HAP-1 (cell line): ENCODE measurements at regions not wholly inside any gene's neighbourhood (a gene's known extent, or its start where the extent isn't known, plus 50 kb on each side); places are given as distances from the start of the nearest gene placed in this dataset.

ENCODE experiments used
- DNase-seq, 2 experiments: peaks; one replicate each; pipeline ENCODE4 v3.0.0-alpha.2; 2016 to 2020; ENCODE audit warnings: low spot score in 2 of 2
- H3K27me3 ChIP-seq: fragments of 250-450 bp; sonication (Bioruptor Pico); 2 replicates; pipeline ENCODE4 v1.5.1; 2020; ENCODE audit warnings: low read depth, mild to moderate bottlenecking, moderate library complexity
- H3K36me3 ChIP-seq: fragments of 250-450 bp; sonication (Bioruptor Pico); replicated peaks from 2 replicates; pipeline ENCODE4 v1.5.1; 2020; ENCODE audit warnings: mild to moderate bottlenecking
- H3K4me1 ChIP-seq: fragments of 250-450 bp; sonication (Bioruptor Pico); 2 replicates; pipeline ENCODE4 v1.5.1; 2020; ENCODE audit warnings: mild to moderate bottlenecking
- H3K4me3 ChIP-seq: fragments of 250-450 bp; sonication (Bioruptor Pico); 2 replicates; pipeline ENCODE4 v1.5.1; 2020; ENCODE audit warnings: mild to moderate bottlenecking, moderate library complexity
- H3K9me3 ChIP-seq: fragments of 250-450 bp; sonication (Bioruptor Pico); 2 replicates; pipeline ENCODE4 v1.5.1; 2020; ENCODE audit warnings: mild to moderate bottlenecking, moderate library complexity
- in situ Hi-C: fragments of 300-500 bp; cut with MboI; formaldehyde crosslinking; loops from 3 replicates; pipeline ENCODE4 v1.14.3; 2020; ENCODE audit warnings: low sequenced_read_pairs, inconsistent platforms, mixed read lengths

DNA sequence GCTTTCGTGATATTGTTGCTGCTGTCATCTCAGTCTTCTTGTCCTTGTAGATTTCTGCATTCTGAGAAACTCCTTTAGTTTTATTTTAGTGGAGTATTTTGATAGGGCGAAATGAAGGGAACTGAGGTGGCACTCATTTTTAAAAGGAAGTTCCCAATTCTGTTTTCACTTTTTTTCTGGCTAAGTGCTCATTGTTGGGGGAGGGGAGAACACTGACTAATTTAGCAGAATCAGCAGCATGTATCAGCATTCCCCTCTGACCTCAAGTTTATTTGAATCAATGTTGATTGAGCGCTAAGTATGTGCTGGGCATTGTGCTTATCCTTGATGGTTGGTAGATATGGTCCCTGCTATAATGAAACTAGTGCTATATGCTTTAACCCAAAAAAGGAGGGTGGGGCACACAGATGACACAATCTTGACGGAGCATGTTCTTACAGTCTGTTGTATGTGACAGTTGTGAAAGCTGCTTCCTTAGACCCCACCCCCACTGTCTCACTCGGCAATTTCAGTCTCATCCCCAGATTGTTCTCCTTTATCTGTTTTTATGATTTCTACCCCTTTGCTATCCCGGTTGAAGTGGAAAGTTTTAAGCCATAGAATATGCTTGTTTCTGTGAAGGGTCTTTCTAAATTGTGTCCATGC lies 262.4 kb downstream of the SOX4 start:
- in situ Hi-C loops: no loop called here
- no peaks in the 10 kb centered on the region for H3K9me3 ChIP-seq
- DNase-seq: no peak
- H3K27me3 ChIP-seq: no peaks in the 10 kb centered on the region
- H3K4me1 ChIP-seq: no peaks in the 10 kb centered on the region; the same call in 1 of the 2 replicates
- no peaks in the 10 kb centered on the region for H3K36me3 ChIP-seq
- no peak overlapping the region for H3K4me3 ChIP-seq

DNA sequence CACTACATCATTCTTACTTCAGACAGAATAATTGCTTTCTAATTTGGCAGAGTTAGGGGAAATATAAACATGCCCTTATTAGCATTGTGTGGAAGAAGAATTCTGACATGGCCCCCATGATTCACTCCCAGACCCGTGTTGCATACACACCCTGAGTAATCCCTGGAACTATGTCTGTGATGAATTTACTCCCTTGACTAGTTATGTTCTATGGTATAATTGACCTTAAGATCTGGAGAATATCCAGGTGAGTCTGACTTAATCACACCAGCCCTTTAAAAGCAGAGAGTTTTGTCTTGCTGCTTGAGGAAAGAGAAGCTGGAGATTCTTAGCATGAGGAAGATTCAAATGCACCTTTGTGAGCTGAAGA lies 262.9 kb downstream of the SOX4 start:
- no peaks in the 10 kb centered on the region; the same call in 1 of the 2 replicates for H3K4me1 ChIP-seq
- H3K27me3 ChIP-seq: no peaks in the 10 kb centered on the region
- in situ Hi-C loops: no loop called here
- no peak for DNase-seq
- H3K9me3 ChIP-seq: no peaks in the 10 kb centered on the region
- H3K4me3 ChIP-seq: no peak overlapping the region
- H3K36me3 ChIP-seq: no peaks in the 10 kb centered on the region

DNA sequence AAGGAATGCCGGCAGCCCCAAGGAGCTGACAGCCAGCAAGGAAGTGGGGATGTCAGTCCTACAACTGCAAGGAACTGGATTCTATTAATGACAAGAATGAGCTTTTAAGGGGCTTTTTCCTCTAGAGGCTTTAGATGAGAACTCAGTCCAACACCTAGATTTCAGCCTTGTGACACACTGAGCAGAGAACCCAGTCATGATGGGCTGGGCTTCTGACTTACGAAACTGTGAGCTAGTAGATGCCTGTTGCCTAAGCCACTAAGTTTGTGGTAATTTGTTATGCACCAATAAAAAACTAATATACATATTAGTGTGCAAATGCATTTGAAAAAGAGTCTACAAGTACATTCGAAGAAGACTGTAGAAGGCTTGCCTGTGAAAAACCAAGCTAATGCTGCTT lies 263.3 kb downstream of the SOX4 start:
- no peaks in the 10 kb centered on the region for H3K27me3 ChIP-seq
- DNase-seq: no peak
- in situ Hi-C loops: no loop called here
- no peaks in the 10 kb centered on the region; the same call in 1 of the 2 replicates for H3K4me1 ChIP-seq
- no peaks in the 10 kb centered on the region for H3K9me3 ChIP-seq
- no peak overlapping the region for H3K4me3 ChIP-seq
- no peaks in the 10 kb centered on the region for H3K36me3 ChIP-seq

DNA sequence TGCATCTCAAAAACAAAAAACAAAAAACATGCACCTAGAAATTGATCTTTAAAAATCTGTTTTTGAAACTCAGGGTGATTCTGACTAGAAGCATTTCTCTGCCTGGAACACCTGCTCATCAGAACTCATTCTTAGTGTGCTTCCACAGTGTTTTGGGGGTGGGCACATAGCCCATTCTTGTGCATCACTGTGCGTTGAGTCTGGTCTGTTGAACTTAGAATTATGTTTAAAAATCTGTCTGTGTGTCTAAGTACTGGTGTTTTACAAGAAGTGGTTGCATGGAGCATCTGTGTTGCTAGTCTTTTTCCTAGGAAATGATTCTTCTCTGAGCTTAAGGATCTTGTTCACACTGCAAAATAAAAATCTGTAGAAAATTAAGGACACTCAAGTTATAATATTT lies 264.5 kb downstream of the SOX4 start:
- in situ Hi-C loops: no loop called here
- Histone ChIP-seq H3K4me1 (no peaks in the 10 kb centered on the region; the same call in 1 of the 2 replicates), H3K9me3 (no peaks in the 10 kb centered on the region), H3K36me3 (no peaks in the 10 kb centered on the region), H3K4me3 (no peak overlapping the region), H3K27me3 (no peaks in the 10 kb centered on the region)
- DNase-seq: no peak

DNA sequence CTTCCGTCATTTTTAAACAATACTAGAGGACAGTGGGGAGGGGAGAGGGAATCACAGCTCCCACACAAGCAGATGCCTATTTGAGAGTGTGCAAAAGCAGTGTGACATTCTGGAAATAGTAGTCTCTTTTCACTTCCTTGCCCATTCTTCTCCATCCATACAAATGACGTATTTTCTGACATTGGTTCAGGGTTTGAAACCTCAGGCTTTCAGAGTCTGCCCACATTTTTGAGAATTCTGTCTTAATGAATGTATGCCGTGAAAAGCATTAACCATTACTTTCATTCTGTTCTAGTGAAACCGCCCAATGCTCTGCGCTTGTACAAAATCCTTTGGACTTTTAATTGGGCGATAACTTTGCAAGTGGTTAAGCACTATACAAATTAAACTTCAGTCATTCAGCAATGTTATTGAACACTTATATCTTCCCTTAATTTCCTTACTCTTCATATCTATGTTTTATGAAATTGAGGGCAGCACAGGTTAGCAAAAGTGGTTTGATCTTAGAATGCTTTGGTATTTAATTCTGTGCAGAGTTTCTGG lies 265.7 kb downstream of the SOX4 start:
- Histone ChIP-seq H3K36me3 (no peaks in the 10 kb centered on the region), H3K9me3 (no peaks in the 10 kb centered on the region), H3K27me3 (no peaks in the 10 kb centered on the region), H3K4me1 (no peaks in the 10 kb centered on the region; the same call in 1 of the 2 replicates), H3K4me3 (no peak overlapping the region)
- in situ Hi-C loops: no loop called here
- no peak for DNase-seq

DNA sequence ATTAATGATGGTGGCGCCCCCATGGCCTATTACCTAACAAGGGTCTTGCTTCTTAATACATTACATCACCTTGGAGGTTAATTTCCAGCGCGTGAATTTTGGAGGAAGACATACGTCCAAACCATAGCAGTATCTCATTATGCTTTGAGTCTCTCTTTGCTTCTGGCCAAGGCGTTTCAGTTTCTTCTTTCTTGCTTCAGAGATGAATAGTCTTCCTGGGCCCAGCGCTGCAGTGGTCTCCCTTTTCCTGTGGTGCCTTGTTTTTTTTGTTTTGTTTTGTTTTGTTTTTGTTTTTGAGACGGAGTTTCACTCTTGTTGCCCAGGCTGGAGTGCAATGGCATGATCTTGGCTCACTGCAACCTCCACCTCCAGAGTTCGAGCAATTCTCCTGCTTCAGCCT lies 268.4 kb downstream of the SOX4 start:
- no peaks in the 10 kb centered on the region for H3K9me3 ChIP-seq
- DNase-seq: no peak
- in situ Hi-C loops: no loop called here
- H3K4me1 ChIP-seq: no peaks in the 10 kb centered on the region
- H3K4me3 ChIP-seq: no peak overlapping the region
- no peaks in the 10 kb centered on the region for H3K27me3 ChIP-seq
- no peaks in the 10 kb centered on the region for H3K36me3 ChIP-seq

DNA sequence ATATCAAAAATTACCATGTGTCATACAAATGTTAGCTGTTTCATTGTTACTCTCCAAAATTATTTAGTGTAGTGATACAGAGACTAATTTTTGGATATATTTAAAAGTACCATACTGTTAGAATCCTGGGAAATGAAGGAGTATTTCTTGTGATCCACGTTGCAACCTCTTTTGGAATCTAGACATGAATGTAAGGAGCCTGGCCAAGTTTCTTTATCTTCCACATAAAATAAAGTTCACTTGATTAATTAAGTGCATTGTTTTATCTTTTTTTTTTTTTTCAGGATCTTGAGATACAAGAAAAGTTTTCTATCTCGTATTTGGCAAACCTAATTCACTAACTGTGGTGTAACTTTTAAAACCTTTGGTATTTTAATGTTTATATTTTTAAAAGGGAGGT lies 270.7 kb downstream of the SOX4 start:
- Histone ChIP-seq H3K27me3 (no peaks in the 10 kb centered on the region), H3K4me1 (no peaks in the 10 kb centered on the region; the same call in 1 of the 2 replicates), H3K9me3 (no peaks in the 10 kb centered on the region), H3K4me3 (no peak overlapping the region), H3K36me3 (no peaks in the 10 kb centered on the region)
- in situ Hi-C loops: no loop called here
- no peak for DNase-seq

DNA sequence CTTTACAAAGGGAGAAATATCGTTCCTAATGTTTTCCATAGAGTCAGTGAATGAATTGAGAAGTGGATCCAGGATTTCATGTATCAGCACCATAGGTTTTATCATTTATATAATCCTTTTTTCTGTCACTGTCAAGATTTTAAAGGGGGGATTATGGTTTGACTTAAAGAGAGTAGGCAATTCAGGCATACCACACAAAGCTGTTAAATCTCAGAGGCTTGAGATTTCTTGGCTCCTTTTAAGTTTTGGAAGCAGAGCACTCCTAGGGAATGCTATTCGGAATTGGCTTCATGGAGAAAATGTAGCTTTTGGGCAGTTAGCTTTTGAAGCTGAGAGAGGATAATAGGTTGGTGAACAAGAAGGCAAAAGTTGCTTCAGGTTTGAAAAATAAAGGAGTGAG lies 274.7 kb downstream of the SOX4 start:
- in situ Hi-C loops: no loop called here
- Histone ChIP-seq H3K36me3 (no peaks in the 10 kb centered on the region), H3K9me3 (no peaks in the 10 kb centered on the region), H3K4me3 (no peak overlapping the region), H3K27me3 (no peaks in the 10 kb centered on the region), H3K4me1 (no peaks in the 10 kb centered on the region; the same call in 1 of the 2 replicates)
- DNase-seq: no peak

DNA sequence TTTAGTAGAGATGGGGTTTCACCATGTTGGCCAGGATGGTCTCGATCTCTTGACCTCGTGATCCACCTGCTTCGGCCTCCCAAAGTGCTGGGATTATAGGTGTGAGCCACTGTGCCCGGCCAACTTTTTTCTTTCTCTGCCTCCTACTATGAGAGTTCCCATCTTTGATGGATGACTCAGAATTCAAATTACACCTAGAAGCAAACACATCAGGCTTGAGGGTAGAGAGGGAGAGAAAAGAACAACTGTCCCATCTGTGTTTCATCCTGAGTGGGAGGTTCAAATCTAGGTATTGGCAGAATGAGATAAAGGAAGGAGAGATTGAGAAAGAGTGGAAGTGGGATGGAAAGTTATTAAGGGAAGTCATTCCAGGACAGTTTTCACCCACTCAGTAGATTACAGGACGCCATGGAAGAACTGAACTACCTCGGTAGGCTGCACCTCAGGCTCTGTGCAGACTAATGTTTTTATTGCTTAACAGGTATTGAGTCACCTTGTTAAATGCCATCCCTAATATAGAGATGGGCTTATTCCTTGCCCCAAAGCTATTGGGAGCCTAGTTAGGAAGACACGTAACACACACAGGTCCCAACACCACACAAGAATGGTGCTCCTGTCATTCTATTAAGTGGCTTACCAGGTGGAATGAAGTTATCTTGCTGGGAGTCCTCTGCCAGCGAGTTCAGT lies 275.7 kb downstream of the SOX4 start:
- no peak overlapping the region for H3K4me3 ChIP-seq
- DNase-seq: no peak
- no peaks in the 10 kb centered on the region for H3K27me3 ChIP-seq
- H3K4me1 ChIP-seq: no peaks in the 10 kb centered on the region; the same call in 1 of the 2 replicates
- in situ Hi-C loops: no loop called here
- no peaks in the 10 kb centered on the region for H3K36me3 ChIP-seq
- no peaks in the 10 kb centered on the region for H3K9me3 ChIP-seq

DNA sequence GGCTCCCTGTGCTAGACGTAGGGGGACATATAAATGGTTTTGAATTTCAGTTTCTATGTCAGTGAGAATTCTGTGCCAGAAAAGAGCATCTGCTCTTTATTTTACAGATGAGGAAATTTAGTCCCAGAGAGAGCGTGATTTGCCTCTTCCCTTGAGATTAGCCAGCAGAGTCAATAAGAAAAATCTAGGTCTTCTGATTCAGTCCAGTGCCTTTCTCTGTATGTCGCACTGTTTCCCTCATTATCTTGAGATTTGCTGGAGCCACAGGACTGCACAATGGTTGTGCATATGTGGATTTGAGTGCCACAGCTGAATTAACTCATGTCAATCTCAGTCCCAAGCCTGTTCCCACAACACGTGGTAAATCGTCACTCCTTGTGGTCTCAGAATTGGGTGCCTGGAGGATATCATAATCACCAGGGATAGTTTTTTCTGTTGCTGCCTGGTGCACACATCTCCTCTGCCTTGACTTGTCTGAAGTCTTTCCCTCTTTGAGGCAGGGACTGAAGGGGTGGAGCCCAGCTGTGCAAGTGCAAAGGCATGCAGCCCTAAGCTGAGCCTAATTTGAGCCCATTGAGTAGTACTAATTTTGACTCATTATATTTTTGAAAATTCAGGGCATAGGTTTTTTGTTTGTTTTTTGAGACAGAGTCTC lies 276.7 kb downstream of the SOX4 start:
- no peaks in the 10 kb centered on the region for H3K9me3 ChIP-seq
- in situ Hi-C loops: no loop called here
- H3K4me1 ChIP-seq: no peaks in the 10 kb centered on the region; the same call in 1 of the 2 replicates
- no peak overlapping the region for H3K4me3 ChIP-seq
- no peak for DNase-seq
- H3K36me3 ChIP-seq: no peaks in the 10 kb centered on the region
- no peaks in the 10 kb centered on the region for H3K27me3 ChIP-seq

DNA sequence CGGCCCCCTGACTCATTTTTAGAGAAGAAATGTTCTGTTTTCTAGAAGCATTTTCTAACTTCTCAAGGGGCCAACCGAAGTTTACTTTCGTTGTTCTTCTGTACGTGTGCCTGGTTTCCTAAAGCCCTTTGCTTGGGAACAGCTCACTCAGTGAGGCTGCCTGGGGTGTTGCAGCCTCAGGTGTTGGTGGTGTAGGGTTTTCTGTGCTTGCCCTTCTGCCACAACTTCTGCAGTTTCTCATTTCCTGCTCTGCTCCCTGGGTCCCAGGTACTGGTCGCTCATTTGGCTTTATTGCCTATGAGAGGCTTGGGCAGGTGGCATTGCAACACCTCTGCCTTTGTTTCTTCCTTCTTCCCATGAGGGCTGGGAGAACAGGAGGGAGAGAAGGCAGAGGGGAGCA lies 278.3 kb downstream of the SOX4 start:
- in situ Hi-C loops: no loop called here
- no peaks in the 10 kb centered on the region for H3K36me3 ChIP-seq
- no peak overlapping the region for H3K4me3 ChIP-seq

DNA sequence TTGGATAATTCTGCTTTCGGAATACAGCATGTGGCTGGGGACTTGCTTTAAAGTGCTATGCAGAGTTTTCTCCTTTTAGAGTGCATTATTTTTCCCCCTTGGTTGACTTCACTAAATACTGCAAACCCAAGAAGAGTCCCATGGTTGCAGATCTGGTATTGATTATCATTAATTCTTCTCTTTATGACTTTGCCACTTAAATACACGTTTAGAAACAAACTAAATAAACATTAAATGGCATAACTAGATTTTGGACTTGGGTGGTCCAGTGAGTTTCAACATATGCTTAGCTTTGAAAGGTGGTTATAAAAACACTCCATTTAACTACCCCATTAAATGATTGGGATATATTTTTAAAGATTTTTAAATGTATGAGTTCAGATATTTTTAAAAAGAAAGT lies 279.2 kb downstream of the SOX4 start:
- no peaks in the 10 kb centered on the region; the same call in 1 of the 2 replicates for H3K4me1 ChIP-seq
- H3K4me3 ChIP-seq: no peak overlapping the region
- in situ Hi-C loops: no loop called here
- no peaks in the 10 kb centered on the region for H3K27me3 ChIP-seq
- DNase-seq: no peak
- no peaks in the 10 kb centered on the region for H3K9me3 ChIP-seq
- no peaks in the 10 kb centered on the region for H3K36me3 ChIP-seq

More for the DNA sequence above, 278.3 kb downstream of the SOX4 start:
- H3K4me1 ChIP-seq: no peaks in the 10 kb centered on the region; the same call in 1 of the 2 replicates
- no peaks in the 10 kb centered on the region for H3K27me3 ChIP-seq
- no peaks in the 10 kb centered on the region for H3K9me3 ChIP-seq
- DNase-seq: no peak

DNA sequence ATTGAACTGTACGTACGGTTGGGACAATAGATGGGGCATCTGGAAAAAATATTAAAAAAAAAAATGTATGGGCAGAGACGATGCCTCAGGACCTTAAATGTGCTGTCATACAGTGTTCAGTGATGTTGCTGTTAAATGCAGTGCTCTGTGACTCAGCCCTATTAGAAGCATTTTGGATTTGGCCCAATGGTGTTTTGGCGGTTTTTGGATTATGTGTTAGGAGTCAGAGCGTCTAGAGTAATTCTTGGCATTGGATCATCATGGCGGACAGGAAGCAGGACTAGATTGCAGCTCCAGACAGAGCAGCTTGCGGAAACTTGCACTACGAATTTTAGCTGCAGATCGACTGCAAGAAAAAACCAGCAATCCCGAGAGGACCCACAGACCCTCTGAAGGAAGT lies 280.0 kb downstream of the SOX4 start:
- DNase-seq: no peak
- H3K4me3 ChIP-seq: no peak overlapping the region
- H3K36me3 ChIP-seq: no peaks in the 10 kb centered on the region
- in situ Hi-C loops: no loop called here
- H3K27me3 ChIP-seq: no peaks in the 10 kb centered on the region
- H3K9me3 ChIP-seq: no peaks in the 10 kb centered on the region
- H3K4me1 ChIP-seq: no peaks in the 10 kb centered on the region

DNA sequence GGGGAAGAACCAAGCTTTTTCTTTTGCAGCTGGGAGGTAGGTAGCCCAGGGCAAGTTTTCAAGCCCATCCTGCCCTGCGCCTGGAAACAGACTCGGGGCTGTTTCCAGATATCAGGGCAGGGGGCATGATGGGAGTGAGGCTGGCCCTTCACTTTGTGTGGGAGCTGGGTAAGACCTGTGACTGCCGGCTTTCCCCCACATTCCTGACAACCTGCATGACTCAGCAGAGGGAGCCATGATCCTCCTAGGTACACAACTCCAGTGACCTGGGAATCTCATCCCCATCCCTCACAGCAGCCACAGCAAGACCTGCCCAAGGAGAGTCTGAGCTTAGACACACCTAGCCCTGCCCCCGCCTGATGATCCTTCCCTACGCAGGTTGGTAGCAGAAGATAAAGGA lies 280.8 kb downstream of the SOX4 start:
- Histone ChIP-seq H3K27me3 (no peaks in the 10 kb centered on the region), H3K9me3 (no peaks in the 10 kb centered on the region), H3K4me3 (no peak overlapping the region), H3K4me1 (no peaks in the 10 kb centered on the region), H3K36me3 (no peaks in the 10 kb centered on the region)
- in situ Hi-C loops: no loop called here
- no peak for DNase-seq
